ENCODE measurements at regions not wholly inside any gene's neighbourhood (a gene's known extent, or its start where the extent isn't known, plus 50 kb on each side); places are given as distances from the start of the nearest gene placed in this dataset.

DNA sequence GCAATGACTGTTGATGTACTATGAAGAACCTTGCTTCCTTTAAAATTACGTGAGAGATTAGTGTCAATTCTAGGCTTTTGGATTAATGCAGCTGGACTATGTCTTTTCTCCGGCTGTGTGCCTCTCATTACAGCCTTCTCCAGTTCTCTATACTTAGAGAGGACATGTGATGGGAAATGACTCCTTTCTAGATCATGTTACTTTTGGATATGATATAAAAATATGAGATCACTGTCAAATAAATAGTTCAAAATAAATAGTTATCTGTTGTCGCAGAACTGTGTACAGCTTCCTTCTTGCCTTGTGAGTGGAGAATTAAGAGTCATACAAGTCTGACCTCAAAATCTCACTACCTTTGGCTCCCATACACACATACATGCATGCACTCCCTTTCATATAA, 592.4 kb downstream of the DIPK2A start:
- TF ChIP-seq, protein P1, sequence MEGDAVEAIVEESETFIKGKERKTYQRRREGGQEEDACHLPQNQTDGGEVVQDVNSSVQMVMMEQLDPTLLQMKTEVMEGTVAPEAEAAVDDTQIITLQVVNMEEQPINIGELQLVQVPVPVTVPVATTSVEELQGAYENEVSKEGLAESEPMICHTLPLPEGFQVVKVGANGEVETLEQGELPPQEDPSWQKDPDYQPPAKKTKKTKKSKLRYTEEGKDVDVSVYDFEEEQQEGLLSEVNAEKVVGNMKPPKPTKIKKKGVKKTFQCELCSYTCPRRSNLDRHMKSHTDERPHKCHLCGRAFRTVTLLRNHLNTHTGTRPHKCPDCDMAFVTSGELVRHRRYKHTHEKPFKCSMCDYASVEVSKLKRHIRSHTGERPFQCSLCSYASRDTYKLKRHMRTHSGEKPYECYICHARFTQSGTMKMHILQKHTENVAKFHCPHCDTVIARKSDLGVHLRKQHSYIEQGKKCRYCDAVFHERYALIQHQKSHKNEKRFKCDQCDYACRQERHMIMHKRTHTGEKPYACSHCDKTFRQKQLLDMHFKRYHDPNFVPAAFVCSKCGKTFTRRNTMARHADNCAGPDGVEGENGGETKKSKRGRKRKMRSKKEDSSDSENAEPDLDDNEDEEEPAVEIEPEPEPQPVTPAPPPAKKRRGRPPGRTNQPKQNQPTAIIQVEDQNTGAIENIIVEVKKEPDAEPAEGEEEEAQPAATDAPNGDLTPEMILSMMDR (optimal IDR thresholded peaks at IDR 0.05 in 1 of 3, IDR thresholded peaks at IDR 0.05 in 1 of 3, conservative IDR thresholded peaks at IDR 0.05 in 1 of 3; ENCODE audit: extremely low read depth in 1 of 3, insufficient read depth in 2 of 3, low read length in 3 of 3): no peak
- no peak for TF ChIP-seq EZH2 (IDR thresholded peaks at IDR 0.05; ENCODE audit: low read length)
